GM19452 (cell line): ENCODE measurements at regions not wholly inside any gene's neighbourhood (a gene's known extent, or its start where the extent isn't known, plus 50 kb on each side); places are given as distances from the start of the nearest gene placed in this dataset.

ENCODE experiments used
- ATAC-seq: cut with Tn5 transposase; IDR thresholded peaks from one replicate; pipeline ENCODE4 v1.9.1; 2021; ENCODE audit not compliant: unreplicated experiment

DNA sequence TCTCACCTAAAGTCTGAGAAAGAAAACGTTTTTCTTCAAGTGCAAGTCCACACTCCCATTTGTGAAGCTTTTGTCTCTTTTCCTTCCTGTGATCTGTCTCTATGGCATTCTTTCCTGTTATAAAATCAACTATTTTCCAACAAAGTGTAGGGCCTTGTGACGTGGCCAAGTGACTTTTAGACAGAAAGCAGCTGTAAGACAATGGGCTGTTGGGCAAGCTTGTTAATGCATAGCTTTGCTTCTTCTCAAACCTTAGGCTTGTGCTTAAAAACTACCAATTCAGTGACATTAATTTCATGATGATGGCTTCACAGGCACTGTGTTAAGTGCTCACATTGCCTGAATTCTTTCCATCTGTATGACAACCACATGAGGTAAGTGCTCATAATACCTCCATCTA is 83.5 kb downstream of the VCY1B start:
- no peak for ATAC-seq

DNA sequence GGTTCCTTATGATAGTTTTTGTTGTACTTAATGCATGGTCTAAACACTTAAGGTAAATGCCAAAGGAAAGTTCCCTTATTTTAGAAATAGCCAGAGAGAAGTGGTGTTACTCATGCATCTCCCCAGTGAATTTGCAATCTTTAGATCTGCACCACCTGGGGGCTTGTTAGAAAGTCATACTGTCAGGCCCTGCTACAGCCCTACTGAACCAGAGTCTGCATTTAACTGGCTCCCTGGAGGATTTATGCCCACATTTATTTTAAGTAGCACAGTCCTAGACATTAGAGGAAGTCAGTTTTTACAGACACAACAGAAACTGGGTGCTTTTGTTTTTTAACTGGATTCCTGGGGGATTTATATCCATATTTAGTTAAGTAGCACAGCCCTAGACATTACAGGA is 89.6 kb downstream of the VCY1B start:
- ATAC-seq: no peak

DNA sequence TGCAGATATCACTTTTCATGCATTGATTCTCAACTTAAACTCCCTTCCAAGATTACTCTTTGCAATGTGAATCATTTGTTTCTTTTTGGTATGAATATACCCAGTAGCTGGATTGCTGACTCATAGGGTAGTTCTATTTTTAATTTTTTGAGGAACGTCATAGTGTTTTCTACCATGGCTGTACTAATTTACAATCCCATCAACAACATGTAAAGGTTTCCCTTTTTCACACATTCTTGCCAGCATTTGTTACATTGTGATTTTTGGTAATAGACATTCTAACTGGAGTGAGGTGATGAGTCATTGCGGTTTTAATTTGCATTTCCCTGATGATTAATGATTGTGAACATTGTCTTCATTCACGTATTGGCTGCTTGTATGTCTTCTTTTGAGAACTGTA is 126.7 kb downstream of the VCY1B start:
- ATAC-seq: no peak

DNA sequence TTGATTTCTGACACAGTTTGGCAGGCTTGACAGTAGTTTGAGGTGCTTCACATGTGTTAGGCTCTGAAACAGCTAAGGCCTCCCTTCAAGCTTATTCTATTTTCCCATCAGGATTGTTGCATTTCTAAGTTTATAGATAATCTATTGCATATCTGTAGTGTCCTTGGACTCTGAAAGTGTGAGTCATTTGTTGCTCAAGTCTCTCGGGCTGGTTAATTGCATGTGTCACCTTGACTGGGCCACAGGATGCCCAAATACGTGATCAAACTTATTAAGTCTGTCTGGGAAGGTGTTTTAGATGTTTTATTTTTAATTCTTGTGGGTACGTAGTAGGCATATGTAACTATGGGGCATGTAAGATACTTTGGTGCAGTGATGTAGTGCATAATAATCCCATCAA is 166.0 kb downstream of the VCY1B start:
- no peak for ATAC-seq

DNA sequence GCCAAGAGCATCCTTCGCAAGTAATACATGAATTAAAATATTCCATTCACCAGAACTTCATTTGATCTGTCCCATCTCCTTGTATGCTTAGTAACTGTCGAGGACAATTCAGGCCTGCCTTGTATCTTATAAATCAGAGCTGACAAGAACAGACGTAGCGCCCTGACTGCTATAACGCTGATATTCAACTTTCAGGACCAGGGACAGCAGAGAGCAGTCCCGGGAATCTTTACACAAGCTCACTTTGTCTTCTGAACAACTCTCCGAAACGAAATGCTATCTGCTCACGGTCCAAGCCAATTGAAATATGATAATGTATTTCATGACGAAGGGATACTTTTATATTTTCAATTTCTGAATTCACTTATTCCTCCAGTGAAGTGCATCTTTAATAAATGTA is 175.7 kb downstream of the VCY1B start:
- ATAC-seq: no peak

DNA sequence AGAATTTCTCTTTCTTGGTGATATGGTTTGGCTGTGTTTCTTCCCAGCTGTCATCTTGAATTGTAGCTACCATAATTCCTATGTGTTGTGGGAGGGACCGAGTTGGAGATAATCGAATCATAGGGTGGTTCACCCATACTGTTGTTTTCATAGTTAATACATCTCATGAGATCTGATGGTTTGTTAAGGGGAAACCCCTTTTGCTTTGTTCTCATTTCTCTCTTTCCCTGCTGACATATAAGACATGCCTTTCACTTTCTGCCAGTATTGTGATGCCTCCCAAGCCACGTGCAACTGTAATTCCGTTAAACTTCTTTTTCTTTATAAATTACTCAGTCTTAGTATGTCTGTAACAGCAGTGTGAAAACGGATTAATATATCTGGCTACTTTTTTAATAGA is 179.0 kb downstream of the VCY1B start:
- no peak for ATAC-seq

DNA sequence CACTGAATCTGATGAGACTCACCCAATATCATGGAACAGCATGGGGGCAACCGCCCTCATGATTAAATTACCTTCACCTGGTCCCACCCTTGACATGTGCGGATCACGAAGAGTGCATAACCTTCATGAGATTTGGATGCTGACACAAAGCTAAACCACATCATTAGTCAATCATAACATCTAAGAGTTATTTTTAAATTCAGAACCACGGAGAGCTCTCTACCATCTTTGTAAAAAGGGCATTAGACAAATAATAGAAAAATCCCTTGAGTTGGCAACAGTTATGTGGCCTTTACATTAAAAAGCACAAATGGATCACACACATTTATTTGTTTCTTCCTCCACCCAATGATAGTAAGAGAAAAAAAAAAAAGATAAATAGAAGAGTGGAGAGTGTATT is 182.2 kb downstream of the VCY1B start:
- no peak for ATAC-seq

DNA sequence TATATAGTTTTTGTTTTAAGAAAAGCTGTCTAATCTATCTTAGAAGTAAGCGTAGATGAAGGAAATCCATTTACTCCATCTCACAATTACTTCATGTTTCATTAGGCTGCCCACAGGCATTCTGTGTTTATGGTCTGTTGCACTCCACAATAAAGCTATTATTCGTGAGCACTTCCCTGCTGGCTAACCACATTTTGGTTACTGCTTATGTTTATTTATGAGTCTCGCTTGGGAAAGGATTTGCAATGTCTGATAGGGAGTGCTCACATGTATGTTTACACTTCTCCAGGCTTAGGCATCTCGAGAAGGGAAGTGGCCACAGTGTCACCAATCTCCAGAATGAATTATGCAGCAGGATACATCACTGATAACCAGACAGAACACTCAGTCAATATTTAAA is 190.9 kb downstream of the VCY1B start:
- ATAC-seq: no peak

DNA sequence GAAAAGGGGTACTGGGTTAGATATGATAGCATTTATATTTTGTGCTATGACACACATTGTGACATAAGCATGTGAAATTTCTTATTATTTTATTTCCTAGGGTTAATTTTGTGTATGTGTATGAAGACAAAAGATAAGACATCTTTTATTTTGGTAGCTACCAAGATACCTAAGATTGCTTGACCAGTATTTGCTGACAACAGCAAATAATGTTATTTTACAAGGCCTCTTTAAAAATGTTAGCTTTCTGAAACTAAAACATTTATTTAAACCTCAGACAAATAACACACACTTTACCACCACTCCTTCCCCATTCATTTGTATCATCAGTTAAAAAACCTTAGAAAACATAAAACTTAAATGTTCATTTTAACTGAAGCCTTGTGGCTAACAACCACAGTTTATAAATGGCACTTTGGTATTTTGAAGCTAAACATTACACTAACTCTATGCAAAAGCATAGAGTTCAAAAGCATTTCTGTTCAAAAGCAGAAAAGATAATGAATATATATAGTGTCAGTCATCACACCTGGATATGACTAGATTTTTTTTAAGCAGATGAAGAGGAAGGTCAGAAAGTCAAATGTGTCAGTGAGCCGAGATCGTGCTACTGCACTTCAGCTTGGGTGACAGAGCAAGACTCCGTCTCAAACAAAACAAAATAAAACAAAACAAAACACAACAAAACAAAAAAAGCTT is 193.0 kb downstream of the VCY1B start:
- peak; percentile 61 for ATAC-seq

DNA sequence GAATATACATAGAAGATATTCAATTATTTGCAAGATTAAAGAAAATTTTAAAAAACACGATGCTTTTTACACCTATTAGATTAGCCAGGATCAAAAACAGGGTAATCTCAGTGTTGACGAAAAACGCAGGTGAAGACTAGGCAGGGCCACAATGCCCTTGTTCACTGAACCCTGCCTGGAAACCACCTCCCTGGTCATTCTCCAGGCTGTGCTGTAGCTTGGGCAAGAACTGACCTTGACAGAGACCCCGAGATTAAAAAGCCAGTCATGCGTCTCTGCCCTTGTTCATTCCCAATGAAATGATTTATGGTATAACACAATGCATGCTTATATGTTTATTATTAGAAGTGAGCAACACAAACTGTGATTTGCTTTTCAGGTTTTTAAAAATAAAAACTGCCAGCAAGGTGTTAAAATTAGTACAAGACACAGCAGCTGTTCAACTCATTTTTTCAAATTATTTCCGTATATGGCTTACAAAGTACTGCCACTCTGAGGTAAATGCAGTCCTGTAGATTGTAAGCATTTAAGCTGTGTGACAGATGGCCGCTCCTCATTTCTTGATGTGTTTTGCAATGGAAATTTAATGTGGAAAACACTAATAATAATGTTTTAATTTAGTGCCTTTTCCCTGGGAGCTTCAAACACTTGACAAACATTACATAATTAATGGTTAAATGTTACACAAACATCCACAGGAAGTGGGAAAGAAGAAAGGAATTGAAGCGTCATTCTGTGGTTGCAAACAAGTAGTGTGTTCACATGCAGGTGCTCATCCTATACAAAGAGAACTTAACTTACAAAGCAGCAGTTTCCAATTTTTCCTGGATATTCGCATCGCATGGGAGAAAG is 200.2 kb downstream of the VCY1B start:
- no peak for ATAC-seq

DNA sequence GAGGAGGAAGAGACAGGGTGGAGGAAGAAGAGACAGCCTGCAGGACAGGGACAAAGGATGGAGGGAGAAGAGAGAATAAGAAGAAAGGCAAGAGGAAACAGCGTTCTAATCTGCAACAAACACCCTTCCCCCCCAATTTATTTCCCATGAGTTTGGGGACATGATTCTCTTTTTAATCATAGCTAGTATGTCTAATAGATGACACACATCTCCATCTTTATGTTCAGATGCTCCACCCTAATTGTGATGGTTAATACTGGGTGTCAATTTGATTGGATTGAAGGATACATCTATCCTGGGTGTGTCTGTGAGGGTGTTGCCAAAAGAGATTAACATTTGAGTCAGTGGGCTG is 200.8 kb downstream of the VCY1B start:
- no peak for ATAC-seq

DNA sequence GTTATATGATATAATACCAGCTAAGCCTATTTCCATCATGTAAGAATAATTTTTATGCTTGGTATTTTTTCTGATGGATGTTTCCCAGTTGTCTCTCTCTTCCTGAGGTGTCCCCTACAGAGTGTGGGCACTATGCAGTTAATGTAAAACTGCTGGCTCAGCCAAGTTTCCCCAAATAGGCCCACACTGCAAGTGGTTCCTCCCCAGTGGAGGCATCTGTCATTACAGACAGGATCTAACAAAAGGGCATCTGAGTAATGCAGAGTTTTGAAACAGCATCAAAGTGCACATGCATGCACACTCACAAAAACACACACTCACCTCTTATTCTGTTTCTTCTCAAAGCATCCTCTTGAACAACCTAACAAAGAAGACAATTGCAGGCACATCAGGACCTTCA is 221.0 kb downstream of the VCY1B start:
- no peak for ATAC-seq

DNA sequence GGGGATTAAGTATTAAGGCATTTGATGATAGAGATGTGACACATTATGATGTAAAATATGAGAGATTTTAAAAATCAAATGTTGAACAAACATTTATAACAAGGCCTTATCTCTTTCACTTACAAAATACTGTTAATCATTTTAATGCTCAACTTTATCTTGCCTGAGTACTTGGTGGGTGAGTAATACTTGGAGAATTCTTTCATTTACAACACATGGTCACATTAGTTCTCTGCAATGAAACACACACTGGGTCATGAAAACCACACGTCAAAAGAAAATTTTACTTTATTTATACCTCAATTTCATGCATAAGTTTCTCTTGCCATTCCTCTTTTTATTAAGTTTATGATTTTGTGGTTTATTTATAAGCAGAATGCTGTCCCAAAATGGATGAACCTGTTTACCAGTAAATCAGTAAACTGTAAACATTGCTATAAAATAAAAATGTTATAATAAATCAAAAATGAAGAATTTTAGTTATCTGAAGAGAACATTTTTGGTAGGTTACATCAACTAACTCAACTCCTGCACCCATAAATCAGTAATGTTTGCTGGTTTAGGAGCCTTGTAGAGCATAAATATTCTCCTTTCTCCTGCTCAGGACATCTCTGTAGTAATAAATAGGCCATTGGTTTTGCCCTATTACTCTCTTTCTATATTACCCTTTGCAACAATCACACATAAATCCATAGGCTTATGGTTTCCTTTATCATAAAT is 233.5 kb upstream of the NLGN4Y start:
- ATAC-seq: no peak

DNA sequence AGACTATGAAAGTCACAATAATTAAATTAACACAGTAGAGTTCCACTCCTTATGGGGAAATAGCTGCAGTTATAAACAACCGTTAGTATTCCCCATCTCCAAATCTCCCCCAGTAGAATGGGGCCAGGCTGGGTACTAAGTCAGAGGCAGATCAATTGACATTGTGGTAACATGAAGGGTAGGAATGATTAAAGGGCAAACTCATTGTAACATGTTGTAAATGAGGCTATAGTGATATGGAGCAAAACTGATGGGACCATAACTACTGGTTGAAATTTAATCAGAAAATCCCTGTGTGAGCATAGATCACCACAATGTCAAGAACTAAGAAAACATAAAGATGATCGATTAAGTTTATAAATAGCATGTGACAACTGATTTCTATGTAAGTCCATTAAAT is 231.9 kb upstream of the NLGN4Y start:
- no peak for ATAC-seq

DNA sequence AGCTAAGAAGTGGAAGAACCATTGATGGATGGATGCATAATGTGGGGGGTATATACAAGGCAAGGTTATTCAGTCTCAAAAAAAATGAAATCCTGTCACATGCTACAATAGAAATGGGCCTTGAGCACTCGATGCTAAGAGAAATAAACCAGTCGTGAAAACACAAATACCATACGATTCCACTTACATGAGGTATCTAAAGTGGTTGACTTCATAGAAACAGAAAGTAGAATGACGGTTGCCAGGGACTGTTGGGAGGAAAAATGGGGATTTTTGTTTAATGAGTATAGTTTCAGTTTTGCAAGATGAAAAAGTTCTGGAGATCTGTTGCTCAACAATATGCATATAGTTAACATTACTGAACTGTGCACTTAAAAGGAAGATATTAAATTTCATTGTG is 223.6 kb upstream of the NLGN4Y start:
- no peak for ATAC-seq

DNA sequence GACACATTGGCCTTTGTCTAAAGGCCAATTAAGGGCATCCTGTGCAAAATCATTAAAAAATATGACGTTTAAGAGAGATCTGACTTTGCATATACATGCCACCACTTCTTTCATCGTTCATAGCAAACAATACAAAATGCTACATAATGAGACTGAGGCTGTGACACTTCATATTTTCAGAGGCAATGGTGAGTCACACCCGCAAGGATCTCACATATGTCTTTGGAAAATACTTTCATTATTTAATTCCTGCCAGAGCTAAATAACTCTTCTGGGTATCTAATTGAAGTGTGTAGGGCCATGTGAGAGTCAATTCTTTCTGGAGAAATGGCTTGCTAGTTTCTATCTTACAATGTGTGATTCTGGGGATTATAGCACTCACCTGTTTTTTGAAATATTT is 222.8 kb upstream of the NLGN4Y start:
- ATAC-seq: no peak

DNA sequence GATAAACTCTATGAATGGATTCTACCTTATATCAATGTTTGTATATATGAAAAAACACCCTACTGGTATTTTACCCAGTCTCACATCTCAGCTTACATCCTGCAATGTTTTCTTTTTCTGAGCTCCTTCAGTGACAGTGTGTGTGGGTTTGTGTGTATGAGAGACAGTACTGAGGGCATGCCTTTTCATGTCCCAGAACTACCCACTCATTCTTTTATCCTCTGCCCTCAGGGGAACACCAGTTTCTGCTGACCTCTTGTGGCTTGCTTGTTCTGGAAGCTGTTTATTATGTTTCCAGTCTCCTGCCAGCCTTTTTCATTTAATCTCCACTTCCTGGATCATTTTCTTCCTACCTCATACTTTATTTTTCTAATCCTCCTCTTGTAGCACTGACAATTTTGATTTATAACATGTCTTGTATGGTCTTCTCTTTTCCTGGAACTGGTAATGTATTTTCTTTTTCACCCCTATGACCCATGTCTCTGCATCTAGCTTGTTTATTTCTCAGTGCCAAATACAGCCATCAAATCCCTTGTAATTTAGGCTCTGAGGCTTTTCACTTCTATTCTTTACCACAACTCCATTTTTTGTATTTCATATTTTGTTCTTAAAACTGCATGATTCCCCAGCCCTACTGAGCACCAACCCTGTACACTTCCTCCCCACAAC is 195.5 kb upstream of the NLGN4Y start:
- ATAC-seq: peak; percentile 92

DNA sequence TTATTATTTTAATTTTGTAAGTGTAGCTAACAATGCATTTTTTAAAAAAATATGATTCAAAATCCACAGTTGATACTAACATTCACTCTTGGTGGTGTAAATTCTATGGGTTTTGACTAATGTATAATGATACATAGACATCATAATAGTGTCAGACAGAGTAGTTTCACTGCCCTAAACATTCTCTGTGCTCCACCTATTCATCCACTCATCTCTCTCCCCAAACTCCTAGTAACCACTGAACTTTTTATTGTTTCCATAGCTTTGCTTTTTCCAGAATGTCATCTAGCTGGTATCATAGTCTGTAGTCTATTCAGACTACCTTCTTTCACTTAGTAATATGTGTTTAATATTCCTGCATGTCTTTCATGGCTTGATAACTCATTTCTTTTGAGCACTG is 194.0 kb upstream of the NLGN4Y start:
- no peak for ATAC-seq

DNA sequence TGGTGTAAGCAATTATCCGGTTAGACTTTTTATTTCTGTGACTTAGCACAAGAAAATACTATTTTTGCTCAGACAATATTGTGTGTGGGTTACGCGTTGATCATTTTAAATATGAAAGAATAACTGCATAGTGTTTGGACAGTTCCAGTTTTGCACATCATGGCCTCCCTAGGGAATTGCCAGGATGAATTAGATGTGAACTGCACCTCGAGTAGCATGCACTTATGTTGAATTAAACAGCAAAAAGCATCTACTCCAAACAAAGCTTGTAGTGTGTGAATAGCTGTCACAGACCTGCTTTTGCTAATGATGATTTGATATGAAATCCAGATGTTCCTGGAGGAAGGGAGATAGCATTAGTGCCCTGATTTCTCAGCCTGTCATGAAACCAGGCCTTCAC is 184.8 kb upstream of the NLGN4Y start:
- ATAC-seq: no peak

DNA sequence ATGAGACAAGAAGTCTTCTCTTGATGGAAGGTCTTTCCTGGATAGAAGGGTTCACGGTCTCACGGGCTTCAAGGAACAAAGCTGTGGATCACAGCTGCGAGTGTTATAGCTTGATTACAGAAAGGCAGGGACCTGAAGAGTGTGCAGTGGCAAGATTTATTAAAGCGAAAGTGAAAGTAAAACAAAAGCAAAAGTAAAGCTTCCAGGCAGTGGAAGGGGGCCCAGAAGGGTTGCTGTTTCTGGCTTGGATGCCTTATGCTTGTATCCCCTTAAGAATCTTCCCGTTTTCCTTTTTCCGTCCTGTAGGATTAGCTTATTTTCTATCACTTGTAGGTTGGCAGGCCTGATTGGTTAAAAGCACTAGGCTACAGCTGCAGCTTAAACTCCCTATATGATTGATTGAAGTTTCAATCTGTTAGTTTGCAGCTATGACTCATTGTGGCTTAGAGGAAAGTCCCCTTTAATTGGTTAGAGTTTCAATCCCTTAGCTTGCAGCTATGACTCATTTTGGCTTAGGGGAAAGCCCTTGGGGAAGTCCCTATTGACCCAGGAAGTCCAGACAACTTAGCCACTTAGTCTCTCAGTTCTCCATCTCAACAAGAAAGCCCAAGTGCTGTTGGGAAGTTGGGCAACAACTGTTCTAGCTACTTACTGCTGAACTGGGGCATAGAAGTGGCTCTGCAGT is 183.7 kb upstream of the NLGN4Y start:
- ATAC-seq: peak; percentile 59
